Astrocyte of the spinal cord (primary cell): ENCODE measurements at regions not wholly inside any gene's neighbourhood (a gene's known extent, or its start where the extent isn't known, plus 50 kb on each side); places are given as distances from the start of the nearest gene placed in this dataset.
A peak's percentile ranks its signal among the peaks of the same experiment; 100 is the strongest.

Source experiments
- DNase-seq: peaks from one replicate; pipeline ENCODE4 v3.0.0; 2011; ENCODE audit warnings: low read depth, low spot score
- H3K4me3 ChIP-seq: 2 replicates; pipeline ENCODE4 v1.5.1; 2011; ENCODE audit warnings: low read depth, mild to moderate bottlenecking, low read length, moderate library complexity
- CTCF ChIP-seq: IDR thresholded peaks from 2 replicates; pipeline ENCODE4 v1.5.1; 2012; ENCODE audit warnings: low read depth, mild to moderate bottlenecking, low read length, inconsistent platforms
- in situ Hi-C: cut with HindIII; loops from 2 replicates; pipeline ENCODE4 v1.10.0; 2017; ENCODE audit warnings: low sequenced_read_pairs

DNA sequence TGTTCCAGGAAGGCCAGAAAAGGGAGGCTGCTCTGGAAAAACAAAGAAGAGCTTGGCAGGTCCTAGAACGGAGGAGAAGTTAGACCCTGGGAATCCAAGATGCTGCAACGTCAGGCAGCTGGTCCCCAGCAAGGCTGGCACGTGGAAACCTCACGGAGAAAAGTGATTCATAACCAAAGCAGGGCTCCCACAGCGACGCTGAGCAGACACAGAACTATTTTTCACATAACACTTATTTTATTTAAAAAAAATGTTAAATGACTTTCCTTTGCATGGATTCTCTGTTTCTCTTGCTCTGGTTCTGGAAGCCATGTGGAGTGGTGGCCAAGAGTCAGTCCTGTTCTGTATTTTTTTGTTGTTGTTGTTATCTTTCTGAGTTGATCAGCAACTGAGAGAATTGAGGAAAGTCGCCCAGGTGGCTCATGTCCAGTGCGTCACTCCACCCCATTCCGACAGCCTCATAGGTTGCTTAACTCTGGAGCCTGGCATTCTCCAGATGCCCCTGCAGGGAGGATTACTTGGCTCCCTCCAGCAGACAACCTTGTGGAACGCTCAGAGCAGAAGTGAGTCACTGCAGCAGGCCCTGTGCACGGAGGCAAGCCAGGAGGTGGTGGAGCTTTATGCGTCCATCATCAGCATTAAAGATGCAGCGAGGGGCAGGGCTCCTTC is 229.9 kb upstream of the HDAC4 start:
- no peak overlapping the region for H3K4me3 ChIP-seq
- no peak for TF ChIP-seq CTCF
- peak; percentile 43 for DNase-seq
- in situ Hi-C loops = no loop called here

DNA sequence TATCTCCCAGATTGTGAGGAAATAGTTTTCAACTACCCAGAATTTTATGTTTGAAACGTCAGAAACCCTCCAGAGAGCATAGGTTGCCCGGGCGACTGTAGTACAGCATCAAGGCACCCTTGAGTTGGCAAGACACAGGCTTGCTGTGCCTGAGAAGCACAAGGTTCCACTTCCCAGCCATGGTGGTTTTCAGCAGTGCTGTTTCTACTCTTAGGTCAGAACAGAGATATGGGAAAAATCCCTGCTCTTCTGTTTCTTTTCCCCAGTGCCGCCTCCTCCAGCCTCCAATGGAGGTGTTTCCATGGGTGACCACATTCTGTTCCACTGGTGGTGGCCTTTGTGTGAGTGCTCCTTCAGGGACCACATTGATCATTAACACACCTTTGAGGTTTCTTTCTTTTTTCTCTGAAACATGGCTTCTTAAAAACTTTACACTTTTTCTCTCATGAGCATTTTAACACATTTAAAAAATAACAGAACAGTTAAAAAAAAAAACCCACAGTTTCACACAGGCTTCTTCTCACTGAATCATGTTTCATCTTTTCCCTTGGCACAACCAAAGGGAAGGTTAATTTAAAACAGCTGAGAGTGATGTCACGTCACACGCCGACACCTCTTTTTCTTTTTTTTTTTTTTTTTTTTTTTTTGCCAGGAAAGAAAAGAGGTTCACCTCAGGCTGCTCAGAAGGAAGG is 229.3 kb upstream of the HDAC4 start:
- DNase-seq = no peak
- no peak for TF ChIP-seq CTCF
- no peak overlapping the region for H3K4me3 ChIP-seq
- in situ Hi-C loops = no loop called here

GRCh38 chr2:239626961-239627592 is 226.3 kb upstream of the HDAC4 start:
- DNase-seq = no peak
- H3K4me3 ChIP-seq = no peak overlapping the region
- TF ChIP-seq CTCF = no peak
- in situ Hi-C loops = no loop called here

DNA sequence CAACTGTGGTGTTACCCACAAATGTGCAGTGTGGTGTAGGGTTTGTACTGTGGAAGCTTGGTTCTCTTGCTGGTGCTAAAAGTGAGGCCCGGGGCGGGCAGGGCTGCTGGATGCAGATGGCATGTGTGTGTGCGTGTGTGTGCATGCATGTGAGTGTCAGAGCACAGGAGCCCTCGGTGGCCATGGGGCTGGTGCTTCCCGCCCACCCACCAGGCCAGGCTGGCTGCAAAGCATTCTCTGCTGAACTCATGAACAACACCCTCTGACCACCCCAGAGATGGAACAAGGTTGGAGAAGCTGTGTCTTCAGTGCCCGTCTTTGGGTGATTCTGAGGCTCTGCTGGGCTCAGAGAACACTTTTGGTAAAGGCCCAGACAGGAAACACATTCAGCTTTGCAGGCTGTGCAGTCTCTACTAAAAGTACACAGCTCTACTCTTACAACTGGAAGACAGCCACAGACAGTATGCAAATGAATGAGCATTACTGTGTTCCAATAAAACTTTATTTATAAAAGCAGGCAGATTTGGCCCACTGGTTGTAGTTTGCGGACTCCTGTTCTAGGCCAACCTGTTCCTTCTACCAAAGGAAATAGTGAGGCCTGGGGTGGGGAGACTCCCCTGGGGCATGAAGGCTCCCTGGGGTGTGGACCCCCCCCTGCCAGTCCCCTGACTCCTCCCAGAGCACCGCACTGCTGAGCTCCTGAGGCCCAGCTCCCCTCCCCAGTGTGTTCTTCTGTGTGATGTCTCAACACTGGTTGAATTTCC is 225.3 kb upstream of the HDAC4 start:
- DNase-seq = no peak
- in situ Hi-C loops = no loop called here
- no peak overlapping the region for H3K4me3 ChIP-seq
- TF ChIP-seq CTCF = no peak

- no peak for TF ChIP-seq CTCF
- in situ Hi-C loops = no loop called here
- DNase-seq = no peak
- no peak overlapping the region for H3K4me3 ChIP-seq
Measured at GRCh38 chr2:239625156-239625845, 224.5 kb upstream of the HDAC4 start.

- in situ Hi-C loops = no loop called here
- TF ChIP-seq CTCF = no peak
- H3K4me3 ChIP-seq = no peak overlapping the region
Measured at GRCh38 chr2:239621611-239622010, 220.8 kb upstream of the HDAC4 start.

More at GRCh38 chr2:239621611-239622010, 220.8 kb upstream of the HDAC4 start:
- no peak for DNase-seq
